Gastroesophageal sphincter (tissue), 3 donors: ENCODE measurements at regions not wholly inside any gene's neighbourhood (a gene's known extent, or its start where the extent isn't known, plus 50 kb on each side); places are given as distances from the start of the nearest gene placed in this dataset.

ENCODE experiments used
- CTCF ChIP-seq, 4 experiments: fragments of 200-600 bp in 2 of 4; fragments of 450-650 bp in 2 of 4; sonication (generic) in 1 of 4; IDR thresholded peaks; one replicate each; pipeline ENCODE4 v1.5.1; 2017 to 2019; ENCODE audit warnings: antibody characterized with exemption in 4 of 4, mild to moderate bottlenecking in 2 of 4, moderate library complexity in 2 of 4
- EP300 ChIP-seq: sonication (generic); formaldehyde crosslinking; IDR thresholded peaks from one replicate; pipeline ENCODE4 v1.6.1; 2017; ENCODE audit warnings: antibody characterized with exemption, mild to moderate bottlenecking
- POLR2A ChIP-seq, 2 donors: fragments of 450-650 bp; IDR thresholded peaks; one replicate each; pipeline ENCODE4 v1.6.1; 2017; ENCODE audit warnings: antibody characterized with exemption in 2 of 2, mild to moderate bottlenecking in 2 of 2, moderate library complexity in 1 of 2
- POLR2AphosphoS5 ChIP-seq: sonication (generic); formaldehyde crosslinking; IDR thresholded peaks from one replicate; pipeline ENCODE4 v1.6.1; 2017; ENCODE audit warnings: antibody characterized with exemption

GRCh38 chr3:34200576-34200975, 402.1 kb downstream of the PDCD6IP start:
- no peak for TF ChIP-seq CTCF (IDR thresholded peaks at IDR 0.05)
- TF ChIP-seq POLR2A (IDR thresholded peaks at IDR 0.05): no peak
- TF ChIP-seq POLR2AphosphoS5: no peak
- no peak for TF ChIP-seq EP300
